Esophagus squamous epithelium (tissue), 5 donors: ENCODE measurements at regions not wholly inside any gene's neighbourhood (a gene's known extent, or its start where the extent isn't known, plus 50 kb on each side); places are given as distances from the start of the nearest gene placed in this dataset.
"Not testable (repeated sequence)": the region's sequence is repeated elsewhere in the genome, so short reads cannot be mapped to it uniquely, and the experiment has no call there.

Source experiments
- DNase-seq: peaks from one replicate; lab custom pipeline; 2025; lab: John Stamatoyannopoulos, UW
- H3K27ac ChIP-seq, 4 donors: fragments of 200-600 bp; sonication (generic); one replicate each; pipeline ENCODE4 v1.5.1; 2016 to 2019; ENCODE audit warnings: mild to moderate bottlenecking in 1 of 4
- H3K27me3 ChIP-seq, 4 donors: fragments of 200-600 bp; sonication (generic); 1 replicate in 3 of 4; 2 replicates in 1 of 4; pipeline versions ENCODE4 v1.5.1 to v1.6.0; 2017 to 2021; ENCODE audit warnings: antibody characterized with exemption in 1 of 4
- H3K36me3 ChIP-seq, 3 donors: fragments of 200-600 bp; sonication (generic); one replicate each; pipeline ENCODE4 v1.5.1; 2016 to 2019
- H3K4me1 ChIP-seq, 3 donors: fragments of 200-600 bp; sonication (generic); one replicate each; pipeline ENCODE4 v1.5.1; 2017 to 2019
- H3K4me3 ChIP-seq, 4 donors: fragments of 200-600 bp; sonication (generic); 1 replicate in 3 of 4; 2 replicates in 1 of 4; pipeline ENCODE4 v1.5.1; 2016 to 2019; ENCODE audit warnings: mild to moderate bottlenecking in 2 of 4, moderate library complexity in 1 of 4
- H3K9me3 ChIP-seq, 3 donors: fragments of 200-600 bp; sonication (generic); one replicate each; pipeline ENCODE4 v1.5.1; 2016 to 2019
- POLR2A ChIP-seq, 4 donors: fragments of 450-650 bp; IDR thresholded peaks; one replicate each; pipeline ENCODE4 v1.6.1; 2017; ENCODE audit warnings: antibody characterized with exemption in 4 of 4, mild to moderate bottlenecking in 4 of 4, moderate library complexity in 3 of 4
- WGBS, 2 donors: methylation state at CpG; one replicate each; pipeline ENCODE4 v1.1.5; 2018; 5-methylcytosine and 5-hydroxymethylcytosine counted together
- intact Hi-C: fragments of 100-400 bp; cut with DNase I; formaldehyde crosslinking; loops from one replicate; pipeline ENCODE4 v1.15.0; 2022
- TF ChIP-seq, protein P1 (sequence below), 6 experiments: fragments of 450-650 bp in 4 of 6; fragments of 200-600 bp in 2 of 6; sonication (generic) in 2 of 6; IDR thresholded peaks; one replicate each; pipeline ENCODE4 v1.5.1; 2016 to 2019; ENCODE audit warnings: antibody characterized with exemption in 6 of 6, mild to moderate bottlenecking in 4 of 6, moderate library complexity in 4 of 6
- donor health status: DM: yes; HTN: yes; CAD: no.

DNA sequence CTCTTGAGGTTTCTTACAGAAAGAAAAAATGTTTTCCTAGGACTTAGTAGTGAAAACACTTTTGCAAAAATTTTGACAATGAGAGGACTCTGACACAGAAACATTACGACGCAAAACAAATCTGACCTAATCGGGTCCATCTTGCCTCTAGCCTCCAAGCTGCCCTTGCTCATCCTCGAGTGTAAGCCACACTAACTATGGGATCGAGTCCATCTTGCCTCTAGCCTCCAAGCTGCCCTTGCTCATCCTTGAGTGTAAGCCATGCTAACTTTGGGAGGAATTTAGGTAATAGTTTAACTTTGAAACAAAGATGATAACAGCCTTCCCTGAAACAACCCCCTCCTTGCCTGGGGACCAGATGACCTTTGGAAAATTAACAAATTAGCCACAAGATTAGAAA is 100.3 kb upstream of the FRG1 start:
- Histone ChIP-seq H3K27ac (no peak overlapping the region), H3K36me3 (no peaks in the 10 kb centered on the region)

GRCh38 chr4:189843413-189844009 is 97.2 kb upstream of the FRG1 start:
- no peak for DNase-seq
- Histone ChIP-seq H3K4me1 (no peaks in the 10 kb centered on the region), H3K27ac (no peak overlapping the region), H3K36me3 (no peaks in the 10 kb centered on the region), H3K4me3 (no peak overlapping the region), H3K27me3 (no peaks in the 10 kb centered on the region), H3K9me3 (no peaks in the 10 kb centered on the region)
- intact Hi-C loops = no loop called here
- no peak for TF ChIP-seq POLR2A (IDR thresholded peaks at IDR 0.05)
- TF ChIP-seq, protein P1, sequence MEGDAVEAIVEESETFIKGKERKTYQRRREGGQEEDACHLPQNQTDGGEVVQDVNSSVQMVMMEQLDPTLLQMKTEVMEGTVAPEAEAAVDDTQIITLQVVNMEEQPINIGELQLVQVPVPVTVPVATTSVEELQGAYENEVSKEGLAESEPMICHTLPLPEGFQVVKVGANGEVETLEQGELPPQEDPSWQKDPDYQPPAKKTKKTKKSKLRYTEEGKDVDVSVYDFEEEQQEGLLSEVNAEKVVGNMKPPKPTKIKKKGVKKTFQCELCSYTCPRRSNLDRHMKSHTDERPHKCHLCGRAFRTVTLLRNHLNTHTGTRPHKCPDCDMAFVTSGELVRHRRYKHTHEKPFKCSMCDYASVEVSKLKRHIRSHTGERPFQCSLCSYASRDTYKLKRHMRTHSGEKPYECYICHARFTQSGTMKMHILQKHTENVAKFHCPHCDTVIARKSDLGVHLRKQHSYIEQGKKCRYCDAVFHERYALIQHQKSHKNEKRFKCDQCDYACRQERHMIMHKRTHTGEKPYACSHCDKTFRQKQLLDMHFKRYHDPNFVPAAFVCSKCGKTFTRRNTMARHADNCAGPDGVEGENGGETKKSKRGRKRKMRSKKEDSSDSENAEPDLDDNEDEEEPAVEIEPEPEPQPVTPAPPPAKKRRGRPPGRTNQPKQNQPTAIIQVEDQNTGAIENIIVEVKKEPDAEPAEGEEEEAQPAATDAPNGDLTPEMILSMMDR (IDR thresholded peaks at IDR 0.05) = no peak
- 65 to 84% methylated on average over 9 to 10 of the region's 10 CpGs for WGBS, 2 donors

More for the DNA sequence above, 100.3 kb upstream of the FRG1 start:
- no peaks in the 10 kb centered on the region for H3K4me1 ChIP-seq
- no peaks in the 10 kb centered on the region for H3K9me3 ChIP-seq
- DNase-seq = no peak
- no peaks in the 10 kb centered on the region for H3K27me3 ChIP-seq
- intact Hi-C loops = no loop called here
- WGBS, 2 donors = 83% methylated on average over 5 of the region's 5 CpGs
- TF ChIP-seq, protein P1 (IDR thresholded peaks at IDR 0.05) = no peak
- TF ChIP-seq POLR2A (IDR thresholded peaks at IDR 0.05) = no peak
- H3K4me3 ChIP-seq = no peak overlapping the region

DNA sequence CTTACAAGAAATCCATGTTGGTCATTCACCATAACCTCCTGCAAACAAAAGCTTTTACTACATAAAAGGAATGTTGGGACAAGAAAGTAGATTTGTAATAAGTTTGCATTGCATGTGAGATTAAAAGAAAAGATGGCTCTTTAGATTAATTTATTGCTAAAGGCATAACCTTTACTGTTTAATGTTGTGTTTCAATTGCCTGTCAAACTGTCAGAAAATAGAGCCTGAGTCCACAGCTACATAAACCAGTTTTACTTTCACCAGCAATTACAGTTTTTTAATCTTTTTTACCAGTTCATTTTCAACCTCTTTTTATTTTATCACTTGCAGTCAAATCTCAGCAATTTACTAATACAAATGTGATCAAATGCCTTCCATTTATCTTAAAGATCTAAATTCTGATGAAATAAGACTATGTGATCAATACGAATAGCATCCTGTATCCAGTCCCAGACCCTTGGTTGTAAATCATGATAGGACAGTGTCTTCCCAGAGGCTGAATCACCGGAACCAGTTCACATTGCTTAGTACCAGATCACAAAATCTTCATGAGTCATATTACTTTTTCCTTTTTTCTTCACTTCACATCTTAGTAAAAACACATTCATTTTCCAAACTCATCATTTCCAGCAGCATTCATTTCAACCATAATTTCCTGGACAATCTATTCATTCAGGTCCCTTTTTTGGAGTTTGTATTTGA is 95.4 kb upstream of the FRG1 start:
- Histone ChIP-seq H3K4me3 (no peak overlapping the region), H3K9me3 (no peaks in the 10 kb centered on the region), H3K27ac (no peak overlapping the region), H3K27me3 (no peaks in the 10 kb centered on the region), H3K4me1 (no peaks in the 10 kb centered on the region), H3K36me3 (no peaks in the 10 kb centered on the region)
- WGBS, 2 donors = 76 to 77% methylated on average over 2 of the region's 2 CpGs
- no peak for DNase-seq
- no peak for TF ChIP-seq POLR2A (IDR thresholded peaks at IDR 0.05)
- TF ChIP-seq, protein P1 (IDR thresholded peaks at IDR 0.05) = no peak
- intact Hi-C loops = no loop called here

DNA sequence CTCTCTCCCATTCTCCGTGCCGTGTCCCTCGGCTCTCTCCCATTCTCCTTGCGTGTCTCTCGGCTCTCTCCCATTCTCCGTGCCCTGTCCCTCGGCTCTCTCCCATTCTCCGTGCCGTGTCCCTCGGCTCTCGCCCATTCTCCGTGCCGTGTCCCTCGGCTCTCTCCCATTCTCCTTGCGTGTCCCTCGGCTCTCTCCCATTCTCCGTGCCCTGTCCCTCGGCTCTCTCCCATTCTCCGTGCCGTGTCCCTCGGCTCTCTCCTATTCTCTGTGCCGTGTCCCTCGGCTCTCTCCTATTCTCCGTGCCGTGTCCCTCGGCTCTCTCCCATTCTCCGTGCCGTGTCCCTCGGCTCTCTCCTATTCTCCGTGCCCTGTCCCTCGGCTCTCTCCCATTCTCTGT is 94.6 kb upstream of the FRG1 start:
- intact Hi-C loops, H3K9me3 ChIP-seq, H3K27ac ChIP-seq, H3K4me3 ChIP-seq, H3K36me3 ChIP-seq, H3K4me1 ChIP-seq, H3K27me3 ChIP-seq, DNase-seq: not testable (repeated sequence)
- WGBS, 2 donors = 87 to 94% methylated on average over 21 to 27 of the region's 31 CpGs

DNA sequence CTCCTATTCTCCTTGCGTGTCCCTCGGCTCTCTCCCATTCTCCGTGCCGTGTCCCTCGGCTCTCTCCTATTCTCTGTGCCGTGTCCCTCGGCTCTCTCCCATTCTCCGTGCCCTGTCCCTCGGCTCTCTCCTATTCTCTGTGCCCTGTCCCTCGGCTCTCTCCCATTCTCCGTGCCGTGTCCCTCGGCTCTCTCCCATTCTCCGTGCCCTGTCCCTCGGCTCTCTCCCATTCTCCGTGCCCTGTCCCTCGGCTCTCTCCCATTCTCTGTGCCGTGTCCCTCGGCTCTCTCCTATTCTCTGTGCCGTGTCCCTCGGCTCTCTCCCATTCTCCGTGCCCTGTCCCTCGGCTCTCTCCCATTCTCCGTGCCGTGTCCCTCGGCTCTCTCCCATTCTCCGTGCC is 94.1 kb upstream of the FRG1 start:
- DNase-seq, intact Hi-C loops: not testable (repeated sequence)
- 85 to 92% methylated on average over 25 to 26 of the region's 27 CpGs for WGBS, 2 donors

DNA sequence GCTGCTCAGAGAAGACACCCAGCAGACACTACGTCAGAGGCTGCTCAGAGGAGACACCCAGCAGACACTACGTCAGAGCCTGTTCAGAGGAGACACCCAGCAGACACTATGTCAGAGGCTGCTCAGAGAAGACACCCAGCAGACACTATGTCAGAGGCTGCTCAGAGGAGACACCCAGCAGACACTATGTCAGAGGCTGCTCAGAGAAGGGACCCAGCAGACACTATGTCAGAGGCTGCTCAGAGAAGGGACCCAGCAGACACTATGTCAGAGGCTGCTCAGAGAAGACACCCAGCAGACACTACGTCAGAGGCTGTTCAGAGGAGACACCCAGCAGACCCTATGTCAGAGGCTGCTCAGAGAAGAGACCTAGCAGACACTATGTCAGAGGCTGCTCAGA is 92.0 kb upstream of the FRG1 start:
- intact Hi-C loops, H3K4me1 ChIP-seq, DNase-seq, H3K27ac ChIP-seq, H3K36me3 ChIP-seq, H3K9me3 ChIP-seq, H3K4me3 ChIP-seq, H3K27me3 ChIP-seq: not testable (repeated sequence)
- 18 to 25% methylated on average over 3 of the region's 3 CpGs for WGBS, 2 donors

More for the DNA sequence above, 94.1 kb upstream of the FRG1 start:
- not testable (repeated sequence) for H3K4me1 ChIP-seq, H3K27me3 ChIP-seq, H3K9me3 ChIP-seq, H3K4me3 ChIP-seq, H3K27ac ChIP-seq, H3K36me3 ChIP-seq
